Ishikawa (cell line): ENCODE measurements at regions not wholly inside any gene's neighbourhood (a gene's known extent, or its start where the extent isn't known, plus 50 kb on each side); places are given as distances from the start of the nearest gene placed in this dataset.

Experiments
- CEBPB ChIP-seq: IDR thresholded peaks from 2 replicates; pipeline ENCODE4 v1.6.1; 2012
- CREB1 ChIP-seq: IDR thresholded peaks from 2 replicates; pipeline ENCODE4 v1.6.1; 2012; ENCODE audit warnings: low read depth
- EGR1 ChIP-seq: IDR thresholded peaks from 2 replicates; pipeline ENCODE4 v1.6.1; 2012
- EP300 ChIP-seq: IDR thresholded peaks from 2 replicates; pipeline ENCODE4 v1.6.1; 2012; ENCODE audit warnings: borderline replicate concordance
- FOXM1 ChIP-seq: IDR thresholded peaks from 2 replicates; pipeline ENCODE4 v1.6.1; 2012; ENCODE audit warnings: low read depth, borderline replicate concordance
- MAX ChIP-seq: IDR thresholded peaks from 2 replicates; pipeline ENCODE4 v1.6.1; 2012
- NFIC ChIP-seq: IDR thresholded peaks from 2 replicates; pipeline ENCODE4 v1.6.1; 2012
- RAD21 ChIP-seq: IDR thresholded peaks from 2 replicates; pipeline ENCODE4 v1.6.1; 2012; ENCODE audit warnings: low read depth
- REST ChIP-seq: IDR thresholded peaks from 2 replicates; pipeline ENCODE4 v1.6.1; 2012; ENCODE audit warnings: low read depth, mild to moderate bottlenecking
- TAF1 ChIP-seq: IDR thresholded peaks from 2 replicates; pipeline ENCODE4 v1.6.1; 2012; ENCODE audit warnings: low read depth, mild to moderate bottlenecking
- TCF12 ChIP-seq: IDR thresholded peaks from 2 replicates; pipeline ENCODE4 v1.6.1; 2012; ENCODE audit warnings: low read depth
- TEAD4 ChIP-seq: IDR thresholded peaks from 2 replicates; pipeline ENCODE4 v1.6.1; 2012
- USF1 ChIP-seq: IDR thresholded peaks from 2 replicates; pipeline ENCODE4 v1.6.1; 2012
- YY1 ChIP-seq: IDR thresholded peaks from 2 replicates; pipeline ENCODE4 v1.6.1; 2012; ENCODE audit warnings: low read depth
- ZBTB7A ChIP-seq: IDR thresholded peaks from 2 replicates; pipeline ENCODE4 v1.6.1; 2012; ENCODE audit warnings: low read depth

- TF ChIP-seq NFIC (no peak), ZBTB7A (no peak), YY1 (no peak), CREB1 (no peak), TEAD4 (no peak), FOXM1 (no peak), USF1 (no peak), TAF1 (no peak), CEBPB (no peak), RAD21 (no peak), REST (no peak), TCF12 (no peak), EGR1 (no peak), EP300 (no peak), MAX (no peak)
Observed at GRCh38 chr1:185404291-185404690, 87.2 kb upstream of the IVNS1ABP start.

GRCh38 chr1:185402930-185403329, 85.9 kb upstream of the IVNS1ABP start:
- no peak for TF ChIP-seq CEBPB
- TF ChIP-seq TEAD4, result no peak
- TF ChIP-seq REST, result no peak
- no peak for TF ChIP-seq ZBTB7A
- no peak for TF ChIP-seq FOXM1
- no peak for TF ChIP-seq TAF1
- TF ChIP-seq RAD21, result no peak

GRCh38 chr1:185401019-185401418, 84.0 kb upstream of the IVNS1ABP start:
- TF ChIP-seq EP300 (no peak), NFIC (no peak), REST (no peak), MAX (no peak)

GRCh38 chr1:185400052-185400451, 83.0 kb upstream of the IVNS1ABP start:
- TF ChIP-seq FOXM1 (no peak), EGR1 (no peak), CEBPB (no peak)

- no peak for TF ChIP-seq NFIC
- no peak for TF ChIP-seq REST
- no peak for TF ChIP-seq EGR1
- TF ChIP-seq FOXM1, result no peak
- no peak for TF ChIP-seq RAD21
- TF ChIP-seq CREB1, result no peak
- no peak for TF ChIP-seq TAF1
- TF ChIP-seq ZBTB7A, result no peak
- TF ChIP-seq MAX, result no peak
- TF ChIP-seq EP300, result no peak
- no peak for TF ChIP-seq YY1
- TF ChIP-seq CEBPB, result no peak
Observed at GRCh38 chr1:185398599-185398998, 81.6 kb upstream of the IVNS1ABP start.
